Body of pancreas (tissue), 4 donors: ENCODE measurements at regions not wholly inside any gene's neighbourhood (a gene's known extent, or its start where the extent isn't known, plus 50 kb on each side); places are given as distances from the start of the nearest gene placed in this dataset.

ENCODE experiments used
- ATAC-seq: fragments of 150-250 bp; one replicate; pipeline ENCODE4 v1.9.1; 2016
- DNase-seq, 4 donors: peaks; one replicate each; pipeline ENCODE4 v3.0.0-alpha.2; 2019
- H3K27ac ChIP-seq, 4 donors: fragments of 200-600 bp; sonication (generic); 1 replicate in 3 of 4; 2 replicates in 1 of 4; pipeline versions ENCODE4 v1.5.1 to v1.6.1; 2016 to 2019; ENCODE audit warnings: mild to moderate bottlenecking in 1 of 4, mixed read lengths in 1 of 4, moderate library complexity in 1 of 4
- H3K27me3 ChIP-seq, 2 donors: fragments of 200-600 bp; sonication (generic); one replicate each; pipeline ENCODE4 v1.6.0; 2016; ENCODE audit warnings: mild to moderate bottlenecking in 1 of 2
- H3K36me3 ChIP-seq, 2 donors: fragments of 200-600 bp; sonication (generic); replicated peaks in 1 of 2; 2 replicates each; pipeline ENCODE4 v1.5.1; 2016; ENCODE audit warnings: low read depth in 2 of 2; ENCODE audit not compliant: insufficient read depth in 1 of 2
- H3K4me1 ChIP-seq: fragments of 200-600 bp; sonication (generic); one replicate; pipeline ENCODE4 v1.6.0; 2016
- H3K4me3 ChIP-seq, 2 donors: fragments of 200-600 bp; sonication (generic); 1 replicate in 1 of 2; 2 replicates in 1 of 2; pipeline ENCODE4 v1.5.1; 2016 to 2019
- H3K9me3 ChIP-seq, 3 donors: fragments of 200-600 bp; sonication (generic); 1 replicate in 2 of 3; 2 replicates in 1 of 3; pipeline ENCODE4 v1.5.1; 2016
- CTCF ChIP-seq, 7 experiments: fragments of 450-650 bp in 4 of 7; fragments of 200-600 bp in 3 of 7; sonication (generic) in 3 of 7; IDR thresholded peaks; one replicate each; pipeline ENCODE4 v1.5.1; 2016 to 2019; ENCODE audit warnings: antibody characterized with exemption in 7 of 7
- POLR2A ChIP-seq, 3 donors: fragments of 450-650 bp; IDR thresholded peaks; one replicate each; pipeline ENCODE4 v1.6.1; 2016; ENCODE audit warnings: antibody characterized with exemption in 3 of 3, mild to moderate bottlenecking in 2 of 3
- WGBS, 2 donors: methylation state at CpG; one replicate each; pipeline ENCODE4 v1.1.5; 2017; 5-methylcytosine and 5-hydroxymethylcytosine counted together
- intact Hi-C: fragments of 100-400 bp; cut with DNase I; formaldehyde crosslinking; loops from one replicate; pipeline ENCODE4 v1.15.1; 2023

DNA sequence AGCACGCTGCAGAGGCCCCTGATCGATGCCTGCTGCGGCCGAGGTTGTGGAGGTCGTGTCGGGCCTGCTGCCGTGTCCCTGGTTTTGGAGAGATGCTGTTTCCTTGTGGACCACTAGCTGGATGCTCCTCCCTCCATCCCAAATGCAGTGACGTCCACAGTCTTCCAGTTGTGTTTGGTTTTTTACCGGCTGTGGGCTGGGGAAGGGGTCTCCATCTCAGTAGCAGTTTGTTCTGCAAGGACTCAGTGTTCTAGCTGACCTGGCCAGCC lies 143.0 kb upstream of the SHH start:
- Histone ChIP-seq H3K4me3 (no peak overlapping the region), H3K4me1 (peaks cover 11% of the 10 kb centered on the region), H3K36me3 (no peaks in the 10 kb centered on the region), H3K27ac (no peak overlapping the region), H3K27me3 (no peaks in the 10 kb centered on the region), H3K9me3 (no peaks in the 10 kb centered on the region)
- intact Hi-C loops: no loop called here
- WGBS, 2 donors: 78 to 82% methylated on average over 5 to 9 of the region's 9 CpGs
- ATAC-seq (no peak), DNase-seq (no peak)
- no peak for TF ChIP-seq CTCF (IDR thresholded peaks at IDR 0.05)
- TF ChIP-seq POLR2A (IDR thresholded peaks at IDR 0.05): no peak

- H3K27ac ChIP-seq: no peak overlapping the region
- H3K4me1 ChIP-seq: peaks cover 11% of the 10 kb centered on the region
- TF ChIP-seq POLR2A (IDR thresholded peaks at IDR 0.05) (no peak), CTCF (IDR thresholded peaks at IDR 0.05) (no peak)
- no peak for DNase-seq
- no peaks in the 10 kb centered on the region for H3K27me3 ChIP-seq
- no peaks in the 10 kb centered on the region for H3K9me3 ChIP-seq
- 78 to 79% methylated on average over 14 to 22 of the region's 22 CpGs for WGBS, 2 donors
- intact Hi-C loops: no loop called here
- no peak for ATAC-seq
- no peaks in the 10 kb centered on the region for H3K36me3 ChIP-seq
- no peak overlapping the region for H3K4me3 ChIP-seq
These were observed 142.5 kb upstream of the SHH start for GRCh38 chr7:155954550-155955366.

GRCh38 chr7:155953781-155954549 lies 141.7 kb upstream of the SHH start:
- H3K27me3 ChIP-seq: no peaks in the 10 kb centered on the region
- intact Hi-C loops: no loop called here
- no peaks in the 10 kb centered on the region for H3K9me3 ChIP-seq
- H3K36me3 ChIP-seq: no peaks in the 10 kb centered on the region
- peak in 2 of 4 donors; percentile 13 to 16 for DNase-seq
- TF ChIP-seq CTCF (IDR thresholded peaks at IDR 0.05): peak in 2 of 7 experiments; percentile 12 to 17
- no peak for TF ChIP-seq POLR2A (IDR thresholded peaks at IDR 0.05)
- 37 to 38% methylated on average over 14 to 19 of the region's 19 CpGs for WGBS, 2 donors
- no peak overlapping the region for H3K4me3 ChIP-seq
- peak; percentile 38 for ATAC-seq
- peaks cover 11% of the 10 kb centered on the region for H3K4me1 ChIP-seq
- no peak overlapping the region for H3K27ac ChIP-seq

GRCh38 chr7:155953501-155953778 lies 141.2 kb upstream of the SHH start:
- H3K4me3 ChIP-seq: no peak overlapping the region
- no peaks in the 10 kb centered on the region for H3K36me3 ChIP-seq
- no peak overlapping the region for H3K27ac ChIP-seq
- TF ChIP-seq CTCF (IDR thresholded peaks at IDR 0.05) (no peak), POLR2A (IDR thresholded peaks at IDR 0.05) (no peak)
- no peaks in the 10 kb centered on the region for H3K27me3 ChIP-seq
- 67 to 74% methylated on average over 5 of the region's 5 CpGs for WGBS, 2 donors
- no peak for ATAC-seq
- peaks cover 11% of the 10 kb centered on the region for H3K4me1 ChIP-seq
- no peak for DNase-seq
- intact Hi-C loops: no loop called here
- H3K9me3 ChIP-seq: no peaks in the 10 kb centered on the region
